Prostate gland (tissue), 2 donors: ENCODE measurements at regions not wholly inside any gene's neighbourhood (a gene's known extent, or its start where the extent isn't known, plus 50 kb on each side); places are given as distances from the start of the nearest gene placed in this dataset.

Experiments
- POLR2A ChIP-seq: fragments of 450-650 bp; IDR thresholded peaks from one replicate; pipeline ENCODE4 v1.6.1; 2016; ENCODE audit warnings: antibody characterized with exemption, mild to moderate bottlenecking
- POLR2AphosphoS5 ChIP-seq: sonication (generic); formaldehyde crosslinking; IDR thresholded peaks from one replicate; pipeline ENCODE4 v1.6.1; 2017; ENCODE audit warnings: antibody characterized with exemption
- TF ChIP-seq, protein P1 (sequence below), 4 experiments: fragments of 200-600 bp in 2 of 4; fragments of 450-650 bp in 2 of 4; sonication (generic) in 2 of 4; IDR thresholded peaks; 1 replicate in 3 of 4; 2 replicates in 1 of 4; pipeline ENCODE4 v1.5.1; 2016 to 2019; ENCODE audit warnings: antibody characterized with exemption in 4 of 4, mild to moderate bottlenecking in 2 of 4, moderate library complexity in 2 of 4

DNA sequence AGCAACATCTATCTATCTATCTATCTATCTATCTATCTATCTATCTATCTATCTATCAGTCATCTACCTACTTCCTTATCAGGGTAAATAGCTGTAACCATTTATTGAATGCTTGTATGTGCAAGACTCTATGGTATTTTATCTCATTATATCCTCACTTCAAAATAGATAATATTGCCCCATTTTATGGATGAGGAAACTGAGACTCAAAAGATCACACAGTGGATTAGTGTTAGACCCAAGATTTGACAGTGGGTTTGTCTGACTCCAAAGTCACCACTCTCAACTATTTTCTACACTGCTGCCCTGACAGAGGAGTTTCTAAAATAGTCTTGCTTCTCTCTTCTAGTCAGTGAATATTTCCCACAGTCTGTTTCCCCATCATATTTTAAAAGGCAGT, 94.3 kb upstream of the NR3C1 start:
- TF ChIP-seq, protein P1, sequence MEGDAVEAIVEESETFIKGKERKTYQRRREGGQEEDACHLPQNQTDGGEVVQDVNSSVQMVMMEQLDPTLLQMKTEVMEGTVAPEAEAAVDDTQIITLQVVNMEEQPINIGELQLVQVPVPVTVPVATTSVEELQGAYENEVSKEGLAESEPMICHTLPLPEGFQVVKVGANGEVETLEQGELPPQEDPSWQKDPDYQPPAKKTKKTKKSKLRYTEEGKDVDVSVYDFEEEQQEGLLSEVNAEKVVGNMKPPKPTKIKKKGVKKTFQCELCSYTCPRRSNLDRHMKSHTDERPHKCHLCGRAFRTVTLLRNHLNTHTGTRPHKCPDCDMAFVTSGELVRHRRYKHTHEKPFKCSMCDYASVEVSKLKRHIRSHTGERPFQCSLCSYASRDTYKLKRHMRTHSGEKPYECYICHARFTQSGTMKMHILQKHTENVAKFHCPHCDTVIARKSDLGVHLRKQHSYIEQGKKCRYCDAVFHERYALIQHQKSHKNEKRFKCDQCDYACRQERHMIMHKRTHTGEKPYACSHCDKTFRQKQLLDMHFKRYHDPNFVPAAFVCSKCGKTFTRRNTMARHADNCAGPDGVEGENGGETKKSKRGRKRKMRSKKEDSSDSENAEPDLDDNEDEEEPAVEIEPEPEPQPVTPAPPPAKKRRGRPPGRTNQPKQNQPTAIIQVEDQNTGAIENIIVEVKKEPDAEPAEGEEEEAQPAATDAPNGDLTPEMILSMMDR (IDR thresholded peaks at IDR 0.05) = no peak
- TF ChIP-seq POLR2A (no peak), POLR2AphosphoS5 (no peak)
